ENCODE measurements at regions not wholly inside any gene's neighbourhood (a gene's known extent, or its start where the extent isn't known, plus 50 kb on each side); places are given as distances from the start of the nearest gene placed in this dataset.

DNA sequence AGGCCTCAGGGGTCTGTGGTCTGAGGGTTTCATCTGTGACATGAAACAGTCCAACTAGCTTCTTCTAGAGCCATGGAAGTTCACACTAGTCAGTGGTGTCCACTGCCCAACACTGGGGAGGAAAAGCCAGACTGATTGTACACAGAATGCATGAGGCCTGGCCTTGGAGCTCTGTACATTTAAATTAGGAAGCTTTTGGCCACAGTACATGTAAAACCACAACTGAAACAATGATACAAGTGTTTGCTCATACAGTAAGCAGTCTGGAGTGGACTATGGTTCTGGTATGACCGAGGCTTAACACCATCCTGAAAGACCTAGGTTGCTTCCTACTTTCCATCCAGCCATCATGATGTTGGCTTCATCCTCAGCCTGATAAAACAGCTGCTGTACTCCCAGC is 73.8 kb upstream of the SESN3 start:
- Histone ChIP-seq H3K27me3 (ENCODE audit: insufficient read depth, low read length) (no peaks in the 10 kb centered on the region), H2BK5ac (ENCODE audit: insufficient read length, low read length) (no peak overlapping the region), H3K79me1 (ENCODE audit: insufficient read depth, low read depth, low read length, poor library complexity, severe bottlenecking) (no peaks in the 10 kb centered on the region), H2BK20ac (ENCODE audit: low read depth, low read length, poor library complexity, severe bottlenecking) (no peak overlapping the region), H3K23me2 (ENCODE audit: insufficient read length, low read depth, low read length, poor library complexity, severe bottlenecking) (no peaks in the 10 kb centered on the region), H2BK15ac (ENCODE audit: low read depth, low read length) (no peak overlapping the region), H3K79me2 (ENCODE audit: insufficient read depth, low read length) (no peaks in the 10 kb centered on the region), H4K20me1 (ENCODE audit: control insufficient read depth, insufficient read depth, insufficient read length) (no peaks in the 10 kb centered on the region), H3K27ac (ENCODE audit: insufficient read length, low read depth, low read length) (no peak overlapping the region), H3K4me2 (ENCODE audit: insufficient read depth, insufficient read length, low read length) (no peak overlapping the region), H3K56ac (ENCODE audit: insufficient read length, low read depth, low read length) (no peak overlapping the region), H4K8ac (replicated peaks; ENCODE audit: insufficient read length, low read depth, low read length) (no peak overlapping the region), H3K23ac (ENCODE audit: insufficient read length, low read depth, low read length) (no peak overlapping the region), H2AK5ac (ENCODE audit: insufficient read length, low read length) (no peak overlapping the region), H2BK12ac (ENCODE audit: insufficient read length, low read depth, low read length) (no peak overlapping the region), H4K5ac (ENCODE audit: insufficient read length, low read depth, low read length) (no peak overlapping the region), H4K91ac (ENCODE audit: insufficient read length, low read depth, low read length) (no peak overlapping the region), H2BK120ac (ENCODE audit: low read depth, low read length, poor library complexity, severe bottlenecking) (no peak overlapping the region), H3K4me1 (ENCODE audit: insufficient read depth, low read length) (no peaks in the 10 kb centered on the region; the same call in 1 of the 2 replicates), H3K9ac (ENCODE audit: extremely low read depth, insufficient read length, low read length) (no peak overlapping the region), H3K14ac (ENCODE audit: insufficient read depth, low read length) (no peak overlapping the region), H3T11ph (ENCODE audit: low read length) (no peak overlapping the region), H3K18ac (ENCODE audit: insufficient read length, low read depth, low read length) (no peak overlapping the region), H3K4ac (ENCODE audit: low read depth, low read length) (no peak overlapping the region), H3K9me3 (ENCODE audit: control insufficient read depth, low read depth, low read length) (no peaks in the 10 kb centered on the region), H2AFZ (ENCODE audit: low read length) (no peak overlapping the region)
- Mint-ChIP-seq H3K9me3 (peaks cover 2 to 3% of the 10 kb centered on the region in 2 experiments; a peak in 2 of 5 replicates), H3K4me3 (no peak overlapping the region), H3K4me1 (peaks cover 30 to 35% of the 10 kb centered on the region in 2 experiments), H3K27me3 (ENCODE audit: low read depth) (peaks cover 2% of the 10 kb centered on the region; the same call in 1 of the 2 replicates), H3K36me3 (ENCODE audit: insufficient read depth in 1 of 3, low read depth in 3 of 3) (peaks cover 0 to 2% (median 0%) of the 10 kb centered on the region in 3 experiments; a peak in 2 of 7 replicates), H3K27ac (no peak overlapping the region)
- TF ChIP-seq, protein P1, sequence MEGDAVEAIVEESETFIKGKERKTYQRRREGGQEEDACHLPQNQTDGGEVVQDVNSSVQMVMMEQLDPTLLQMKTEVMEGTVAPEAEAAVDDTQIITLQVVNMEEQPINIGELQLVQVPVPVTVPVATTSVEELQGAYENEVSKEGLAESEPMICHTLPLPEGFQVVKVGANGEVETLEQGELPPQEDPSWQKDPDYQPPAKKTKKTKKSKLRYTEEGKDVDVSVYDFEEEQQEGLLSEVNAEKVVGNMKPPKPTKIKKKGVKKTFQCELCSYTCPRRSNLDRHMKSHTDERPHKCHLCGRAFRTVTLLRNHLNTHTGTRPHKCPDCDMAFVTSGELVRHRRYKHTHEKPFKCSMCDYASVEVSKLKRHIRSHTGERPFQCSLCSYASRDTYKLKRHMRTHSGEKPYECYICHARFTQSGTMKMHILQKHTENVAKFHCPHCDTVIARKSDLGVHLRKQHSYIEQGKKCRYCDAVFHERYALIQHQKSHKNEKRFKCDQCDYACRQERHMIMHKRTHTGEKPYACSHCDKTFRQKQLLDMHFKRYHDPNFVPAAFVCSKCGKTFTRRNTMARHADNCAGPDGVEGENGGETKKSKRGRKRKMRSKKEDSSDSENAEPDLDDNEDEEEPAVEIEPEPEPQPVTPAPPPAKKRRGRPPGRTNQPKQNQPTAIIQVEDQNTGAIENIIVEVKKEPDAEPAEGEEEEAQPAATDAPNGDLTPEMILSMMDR (conservative IDR thresholded peaks at IDR 0.05) = no peak
- no CpG with 5 or more reads among the region's 1 CpG for WGBS (ENCODE audit: extremely low coverage, insufficient read length, low lambda C conversion rate)
- DNase-seq = no peak
